Tibial artery (tissue), 4 donors: ENCODE measurements at regions not wholly inside any gene's neighbourhood (a gene's known extent, or its start where the extent isn't known, plus 50 kb on each side); places are given as distances from the start of the nearest gene placed in this dataset.

Experiments used
- DNase-seq, 2 donors: peaks; one replicate each; pipeline ENCODE4 v3.0.0-alpha.2; 2019
- H3K27ac ChIP-seq, 2 donors: fragments of 200-600 bp; sonication (generic) in 1 of 2; 1 replicate in 1 of 2; 2 replicates in 1 of 2; pipeline ENCODE4 v1.5.1; 2018 to 2019; ENCODE audit warnings: mild to moderate bottlenecking in 1 of 2
- H3K27me3 ChIP-seq, 2 donors: fragments of 200-600 bp; sonication (generic) in 1 of 2; one replicate each; pipeline versions ENCODE4 v1.5.1 to v1.6.0; 2016 to 2019
- H3K36me3 ChIP-seq, 3 donors: fragments of 200-600 bp; sonication (generic) in 2 of 3; one replicate each; pipeline ENCODE4 v1.5.1; 2016 to 2019; ENCODE audit warnings: mild to moderate bottlenecking in 2 of 3
- H3K4me1 ChIP-seq, 4 donors: fragments of 200-600 bp; sonication (generic) in 2 of 4; 1 replicate in 3 of 4; 2 replicates in 1 of 4; pipeline ENCODE4 v1.5.1; 2016 to 2019
- H3K4me3 ChIP-seq, 2 donors: fragments of 200-600 bp; sonication (generic) in 1 of 2; 1 replicate in 1 of 2; 2 replicates in 1 of 2; pipeline ENCODE4 v1.5.1; 2018 to 2019; ENCODE audit warnings: mild to moderate bottlenecking in 2 of 2
- H3K9me3 ChIP-seq, 3 donors: fragments of 200-600 bp; sonication (generic) in 1 of 3; one replicate each; pipeline ENCODE4 v1.5.1; 2016 to 2019
- CTCF ChIP-seq, 2 experiments: fragments of 200-600 bp in 1 of 2; fragments of 450-650 bp in 1 of 2; IDR thresholded peaks; one replicate each; pipeline ENCODE4 v1.5.1; 2017 to 2019; ENCODE audit warnings: antibody characterized with exemption in 2 of 2, mild to moderate bottlenecking in 1 of 2, moderate library complexity in 1 of 2
- intact Hi-C: fragments of 100-400 bp; cut with DNase I; formaldehyde crosslinking; loops from one replicate; pipeline ENCODE4 v1.15.0; 2023; ENCODE audit warnings: low total_unique reads

GRCh38 chr2:114201781-114202180, 240.7 kb upstream of the DPP10 start:
- no peak for TF ChIP-seq CTCF (IDR thresholded peaks at IDR 0.05)
- Histone ChIP-seq H3K4me1 (no peaks in the 10 kb centered on the region), H3K9me3 (no peaks in the 10 kb centered on the region), H3K4me3 (no peak overlapping the region), H3K27me3 (no peaks in the 10 kb centered on the region), H3K27ac (no peak overlapping the region), H3K36me3 (no peaks in the 10 kb centered on the region)
- no peak for DNase-seq
- intact Hi-C loops: no loop called here

- Histone ChIP-seq H3K4me1 (no peaks in the 10 kb centered on the region), H3K27me3 (no peaks in the 10 kb centered on the region), H3K9me3 (no peaks in the 10 kb centered on the region), H3K27ac (no peak overlapping the region), H3K4me3 (no peak overlapping the region), H3K36me3 (no peaks in the 10 kb centered on the region)
- DNase-seq: no peak
- intact Hi-C loops: no loop called here
- TF ChIP-seq CTCF (IDR thresholded peaks at IDR 0.05): no peak
Observed at GRCh38 chr2:114203679-114204078, 238.8 kb upstream of the DPP10 start.

GRCh38 chr2:114213808-114214207, 228.6 kb upstream of the DPP10 start:
- no peak for TF ChIP-seq CTCF (IDR thresholded peaks at IDR 0.05)
- Histone ChIP-seq H3K4me1 (no peaks in the 10 kb centered on the region), H3K27ac (no peak overlapping the region), H3K27me3 (no peaks in the 10 kb centered on the region), H3K36me3 (no peaks in the 10 kb centered on the region), H3K4me3 (no peak overlapping the region), H3K9me3 (no peaks in the 10 kb centered on the region)
- no peak for DNase-seq
- intact Hi-C loops: no loop called here

GRCh38 chr2:114218383-114218782, 224.1 kb upstream of the DPP10 start:
- no peaks in the 10 kb centered on the region for H3K4me1 ChIP-seq
- H3K27ac ChIP-seq: no peak overlapping the region
- intact Hi-C loops: no loop called here
- no peaks in the 10 kb centered on the region for H3K27me3 ChIP-seq
- TF ChIP-seq CTCF (IDR thresholded peaks at IDR 0.05): no peak
- H3K9me3 ChIP-seq: no peaks in the 10 kb centered on the region
- no peak overlapping the region for H3K4me3 ChIP-seq
- no peaks in the 10 kb centered on the region for H3K36me3 ChIP-seq
- DNase-seq: no peak

- no peaks in the 10 kb centered on the region for H3K36me3 ChIP-seq
- no peaks in the 10 kb centered on the region for H3K9me3 ChIP-seq
- no peak overlapping the region for H3K4me3 ChIP-seq
- H3K27me3 ChIP-seq: no peaks in the 10 kb centered on the region
- H3K27ac ChIP-seq: no peak overlapping the region
- DNase-seq: no peak
- intact Hi-C loops: no loop called here
- TF ChIP-seq CTCF (IDR thresholded peaks at IDR 0.05): no peak
- H3K4me1 ChIP-seq: no peaks in the 10 kb centered on the region
Observed at GRCh38 chr2:114219456-114219855, 223.0 kb upstream of the DPP10 start.

GRCh38 chr2:114222344-114222743, 220.1 kb upstream of the DPP10 start:
- Histone ChIP-seq H3K36me3 (no peaks in the 10 kb centered on the region), H3K4me1 (no peaks in the 10 kb centered on the region), H3K27me3 (no peaks in the 10 kb centered on the region), H3K27ac (no peak overlapping the region), H3K4me3 (no peak overlapping the region), H3K9me3 (no peaks in the 10 kb centered on the region)
- intact Hi-C loops: no loop called here
- no peak for DNase-seq
- no peak for TF ChIP-seq CTCF (IDR thresholded peaks at IDR 0.05)
